GM21576 (cell line): ENCODE measurements at regions not wholly inside any gene's neighbourhood (a gene's known extent, or its start where the extent isn't known, plus 50 kb on each side); places are given as distances from the start of the nearest gene placed in this dataset.

Source experiments
- ATAC-seq: cut with Tn5 transposase; IDR thresholded peaks from one replicate; pipeline ENCODE4 v1.9.1; 2021; ENCODE audit warnings: mild to moderate bottlenecking, moderate library complexity; ENCODE audit not compliant: unreplicated experiment

- no peak for ATAC-seq
These were observed 127.6 kb upstream of the CHST15 start for GRCh38 chr10:124220971-124221355.

DNA sequence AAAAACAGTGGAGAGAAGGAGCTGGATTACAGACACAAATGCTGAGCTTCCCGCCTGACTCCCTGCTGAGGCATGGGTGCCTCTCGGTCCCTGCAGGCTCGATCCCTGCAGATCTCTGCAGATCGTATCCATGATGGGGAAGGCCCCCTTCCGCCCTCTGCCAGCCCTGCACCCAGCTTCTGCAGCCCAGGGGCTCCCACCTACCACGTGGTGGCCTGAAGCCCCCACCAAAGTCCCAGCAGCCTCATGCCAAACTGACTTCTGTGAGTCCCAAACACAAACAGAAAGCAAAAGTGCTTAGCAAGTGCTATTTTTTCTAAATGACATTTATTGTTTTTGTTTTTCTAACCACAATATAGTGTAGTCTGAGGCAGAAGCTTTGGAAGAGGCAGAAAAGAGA is 127.1 kb upstream of the CHST15 start:
- ATAC-seq, result no peak

DNA sequence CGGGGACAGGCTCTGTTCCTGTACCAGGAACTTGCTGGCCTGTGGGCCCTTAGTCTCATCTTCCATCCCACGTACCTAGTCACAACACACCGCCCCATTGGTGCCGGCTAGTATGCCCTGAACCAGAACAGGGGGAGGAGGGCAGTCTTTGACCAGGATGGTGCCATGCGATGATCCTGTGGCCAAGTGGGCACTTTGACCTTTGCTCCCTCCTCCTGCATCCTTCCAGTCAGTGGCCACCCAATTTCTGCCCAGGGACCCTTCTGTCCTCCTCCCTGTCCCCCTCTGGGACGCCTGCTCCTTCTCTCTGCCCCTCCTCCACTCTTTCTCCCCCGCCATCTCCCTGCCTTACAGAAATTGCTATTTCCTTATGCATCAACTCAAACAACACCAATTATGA is 126.3 kb upstream of the CHST15 start:
- ATAC-seq, result no peak

DNA sequence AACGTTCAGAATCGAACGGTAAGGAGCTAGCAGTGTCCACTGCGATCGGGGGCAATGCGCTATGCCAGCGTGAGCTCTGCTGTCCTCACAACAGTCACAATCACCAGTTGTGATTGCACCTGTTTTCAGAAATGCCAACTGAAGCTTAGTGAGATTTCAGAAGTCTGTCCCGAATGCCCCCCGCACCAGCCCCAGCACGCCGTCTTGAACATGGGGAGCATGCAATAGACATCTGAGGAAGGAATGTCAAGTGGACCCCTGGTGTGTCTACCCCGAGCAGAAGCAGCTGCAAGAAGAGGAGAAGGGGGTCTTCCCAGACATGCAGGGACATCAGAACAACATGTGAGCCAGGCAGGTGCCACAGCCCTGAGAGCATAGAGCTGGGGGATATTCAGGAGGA is 125.7 kb upstream of the CHST15 start:
- ATAC-seq, result no peak

DNA sequence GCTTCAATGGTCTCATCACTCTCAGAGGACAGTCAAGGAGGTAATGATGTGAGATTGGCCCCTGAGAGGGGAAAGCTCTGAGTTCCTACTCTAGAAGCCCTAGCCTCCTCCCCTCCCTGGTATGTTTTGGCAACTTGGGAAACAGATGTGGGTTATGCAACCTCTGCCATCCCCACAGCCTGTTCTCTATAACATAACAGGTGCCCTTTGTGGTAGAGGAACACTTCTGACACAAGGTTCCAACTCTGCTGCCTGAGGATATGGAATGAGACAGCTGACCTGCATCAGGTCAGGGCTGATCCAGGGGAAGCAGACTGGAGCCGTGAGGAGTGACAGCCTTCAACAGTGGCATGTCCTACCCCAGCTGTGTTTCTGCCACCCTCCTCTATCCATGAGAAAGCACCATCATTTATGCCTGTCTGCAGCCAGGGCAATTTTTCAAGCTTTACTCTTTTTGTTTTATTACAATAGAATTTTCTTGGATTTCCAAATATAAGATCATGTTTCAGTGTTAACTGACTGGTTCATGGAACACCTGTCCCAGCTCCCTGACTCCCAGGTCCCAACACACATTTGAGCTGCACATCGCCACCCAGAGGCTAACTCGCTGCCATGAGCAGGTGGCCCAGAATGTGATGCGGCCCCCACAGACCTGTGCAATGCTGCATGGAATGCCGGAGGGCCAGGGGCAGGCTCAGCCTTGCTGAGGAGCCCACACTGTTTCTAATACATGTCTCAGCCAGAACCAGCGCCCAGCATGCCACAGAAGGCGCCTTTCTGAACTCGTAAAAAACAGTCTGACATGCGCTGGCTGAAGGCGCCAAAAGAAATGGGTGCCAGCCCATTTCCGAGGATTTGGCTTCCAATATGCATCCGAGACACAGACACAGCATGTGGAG is 124.8 kb upstream of the CHST15 start:
- no peak for ATAC-seq

DNA sequence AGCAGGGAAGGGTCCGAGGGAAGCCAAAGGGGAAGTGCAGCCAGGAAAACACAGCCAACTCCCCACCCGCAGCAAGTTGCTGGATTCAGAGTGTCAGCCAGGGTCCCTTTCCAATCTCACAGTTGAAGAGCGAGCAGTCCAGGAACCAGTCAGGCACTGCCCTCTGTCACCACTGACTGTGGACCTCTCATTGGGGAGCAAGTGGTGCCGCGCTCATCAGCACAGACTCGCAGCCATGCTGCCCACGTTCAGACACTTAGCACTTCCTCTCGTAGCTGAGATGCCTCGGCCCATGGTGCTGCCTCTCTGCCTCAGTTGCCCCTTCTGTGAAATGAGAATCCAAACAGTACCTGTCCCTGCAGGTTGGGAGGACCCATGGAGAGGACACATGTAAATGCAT is 123.6 kb upstream of the CHST15 start:
- no peak for ATAC-seq

- ATAC-seq, result no peak
These were observed 121.4 kb upstream of the CHST15 start for GRCh38 chr10:124214610-124215375.

GRCh38 chr10:124213899-124214510 is 120.6 kb upstream of the CHST15 start:
- no peak for ATAC-seq

DNA sequence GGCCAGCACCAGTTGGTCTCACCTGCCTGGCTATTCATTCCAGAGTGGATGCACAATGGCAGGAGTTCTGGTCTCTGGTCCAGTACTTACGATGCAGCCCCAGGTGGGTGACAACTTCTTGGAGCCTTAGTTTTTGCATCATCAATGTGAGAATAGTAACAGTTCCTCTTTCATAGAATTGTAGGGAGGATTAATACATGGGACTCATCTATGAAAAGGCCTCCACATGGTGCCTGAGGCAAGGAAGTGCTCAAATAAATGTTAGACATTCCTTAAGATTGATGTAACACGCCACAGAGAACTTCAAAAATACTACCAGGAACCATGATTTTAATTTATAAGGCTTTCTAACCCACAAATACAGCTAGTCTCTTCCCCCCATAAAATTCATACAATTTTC is 120.1 kb upstream of the CHST15 start:
- ATAC-seq, result no peak

DNA sequence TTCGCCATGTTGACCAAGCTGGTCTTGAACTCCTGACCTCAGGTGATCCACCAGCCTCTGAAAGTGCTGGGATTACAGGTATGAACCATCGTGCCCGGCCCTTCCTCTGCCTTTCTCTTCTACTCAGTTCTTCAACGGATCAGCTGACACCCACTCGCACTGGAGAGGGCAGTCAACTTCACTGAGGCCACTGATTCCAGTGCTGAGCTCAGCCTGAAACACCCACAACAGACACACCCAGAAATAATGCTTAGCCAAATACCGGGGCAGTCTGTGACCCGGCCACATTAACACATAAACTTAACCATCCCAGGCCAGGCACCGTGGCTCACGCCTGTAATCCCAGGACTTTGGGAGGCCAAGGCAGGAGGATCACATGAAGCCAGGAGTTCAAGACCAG is 119.3 kb upstream of the CHST15 start:
- no peak for ATAC-seq

GRCh38 chr10:124211921-124212320 is 118.5 kb upstream of the CHST15 start:
- ATAC-seq, result no peak

DNA sequence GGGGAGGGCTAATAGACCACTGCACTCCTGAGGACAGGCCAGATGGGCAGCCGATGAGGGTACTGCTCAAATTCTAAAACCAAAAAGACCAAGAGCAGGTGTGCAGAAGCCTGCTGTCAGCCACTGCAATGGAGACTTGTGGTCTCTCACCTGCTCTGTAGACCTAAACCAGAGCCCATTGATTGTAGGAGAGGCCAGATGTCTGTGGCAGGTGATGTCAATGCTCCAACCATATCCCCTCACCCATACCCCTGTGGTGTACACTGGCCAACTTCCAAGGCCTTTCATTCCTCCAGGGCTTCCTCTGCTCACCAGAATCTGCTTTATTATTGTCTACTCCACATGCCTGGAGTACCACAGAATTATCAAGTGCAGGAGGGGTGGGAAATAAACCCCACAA is 116.9 kb upstream of the CHST15 start:
- ATAC-seq, result no peak

GRCh38 chr10:124207391-124207790 is 114.0 kb upstream of the CHST15 start:
- ATAC-seq, result no peak

- no peak for ATAC-seq
These were observed 113.2 kb upstream of the CHST15 start for GRCh38 chr10:124206616-124207015.

DNA sequence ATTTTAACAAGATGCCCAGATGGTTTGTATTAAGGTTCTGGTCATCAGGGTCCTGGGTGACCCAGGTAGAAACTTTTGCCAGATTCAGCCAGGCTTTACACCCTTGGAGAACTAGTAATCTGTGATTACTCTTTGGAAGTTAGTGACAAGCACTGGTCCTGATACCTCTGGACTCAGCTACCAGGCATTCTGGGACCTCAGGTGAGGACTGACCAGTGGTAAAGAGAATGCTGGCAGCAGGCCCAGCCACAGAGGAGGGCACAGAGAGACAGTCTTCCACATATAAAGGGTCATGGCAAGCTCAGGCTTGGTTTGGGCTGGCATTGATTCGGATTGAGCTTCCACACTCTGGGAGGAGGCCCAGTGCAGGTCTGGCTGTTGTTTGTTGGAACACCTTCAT is 112.0 kb upstream of the CHST15 start:
- no peak for ATAC-seq

DNA sequence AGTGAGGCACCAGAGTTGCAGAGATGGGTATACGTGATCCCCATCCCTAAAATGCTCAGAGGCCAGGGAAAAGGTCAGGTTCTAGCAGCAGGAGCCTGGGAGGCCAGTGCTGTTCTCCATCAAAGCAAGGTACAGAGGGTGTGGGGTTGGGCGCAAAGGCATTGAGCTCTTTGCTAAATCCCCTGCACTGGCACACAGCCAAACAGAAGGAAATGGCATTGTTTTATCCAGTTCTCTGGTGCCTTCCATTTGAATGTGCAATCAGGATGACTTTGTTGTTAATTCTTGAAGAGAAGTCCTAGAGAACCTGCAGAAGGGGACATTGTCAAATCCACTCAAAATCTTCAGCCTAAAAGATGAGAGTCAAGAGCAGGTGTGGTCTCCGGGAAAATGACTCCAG is 111.3 kb upstream of the CHST15 start:
- ATAC-seq, result no peak

- ATAC-seq, result no peak
These were observed 106.6 kb upstream of the CHST15 start for GRCh38 chr10:124200011-124200410.

DNA sequence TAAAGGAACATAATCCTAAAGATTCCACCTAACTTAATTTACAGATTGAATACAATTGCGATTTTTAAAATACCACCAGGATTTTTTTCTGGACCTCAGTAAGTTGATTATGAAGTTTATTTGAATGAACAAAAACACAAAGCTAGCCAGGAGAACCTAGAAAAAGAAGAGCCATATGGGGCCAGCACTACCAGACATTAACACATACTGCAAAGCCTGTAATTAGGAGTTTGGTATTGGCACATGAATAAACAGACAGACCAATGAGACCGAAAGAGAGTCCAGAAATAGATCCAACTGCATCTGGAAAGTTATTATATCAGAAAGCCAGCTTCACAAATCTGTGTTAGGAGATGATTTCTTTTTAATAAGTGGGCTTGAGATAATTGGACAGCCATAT is 105.5 kb upstream of the CHST15 start:
- ATAC-seq, result no peak

GRCh38 chr10:124198125-124198501 is 104.7 kb upstream of the CHST15 start:
- no peak for ATAC-seq

GRCh38 chr10:124197371-124198124 is 104.2 kb upstream of the CHST15 start:
- no peak for ATAC-seq

- ATAC-seq, result no peak
These were observed 103.3 kb upstream of the CHST15 start for GRCh38 chr10:124196659-124197058.
